DMS53 (cell line): ENCODE measurements at regions not wholly inside any gene's neighbourhood (a gene's known extent, or its start where the extent isn't known, plus 50 kb on each side); places are given as distances from the start of the nearest gene placed in this dataset.
A peak's percentile ranks its signal among the peaks of the same experiment; 100 is the strongest.

Source experiments
- DNase-seq: peaks from one replicate; lab custom pipeline; 2025; lab: John Stamatoyannopoulos, UW

DNA sequence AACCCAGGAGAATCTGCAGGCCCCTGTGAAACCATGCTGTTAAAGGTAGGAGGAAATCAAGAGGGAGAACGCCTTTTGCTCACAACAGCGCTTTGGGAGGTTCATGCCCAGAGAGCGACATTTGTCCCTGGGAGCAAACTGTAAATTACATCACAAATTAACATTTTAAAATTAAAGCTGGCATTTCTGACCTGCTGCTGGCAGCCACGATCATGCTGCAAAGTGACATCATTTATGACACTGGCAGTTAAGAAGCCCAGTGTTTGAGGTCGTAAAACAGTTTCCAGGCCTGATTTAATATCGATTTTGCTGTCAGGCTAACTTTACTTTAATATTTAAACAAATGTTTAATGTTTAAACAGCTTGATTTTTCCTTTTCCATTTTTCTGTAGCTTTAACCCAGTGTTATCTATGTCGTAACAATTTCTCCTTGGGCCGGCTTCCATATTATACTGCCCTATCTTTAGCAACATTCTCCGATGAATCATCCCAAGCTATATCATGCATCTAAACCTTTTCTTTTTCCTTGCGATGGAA lies 86.5 kb upstream of the NPVF start:
- no peak for DNase-seq

DNA sequence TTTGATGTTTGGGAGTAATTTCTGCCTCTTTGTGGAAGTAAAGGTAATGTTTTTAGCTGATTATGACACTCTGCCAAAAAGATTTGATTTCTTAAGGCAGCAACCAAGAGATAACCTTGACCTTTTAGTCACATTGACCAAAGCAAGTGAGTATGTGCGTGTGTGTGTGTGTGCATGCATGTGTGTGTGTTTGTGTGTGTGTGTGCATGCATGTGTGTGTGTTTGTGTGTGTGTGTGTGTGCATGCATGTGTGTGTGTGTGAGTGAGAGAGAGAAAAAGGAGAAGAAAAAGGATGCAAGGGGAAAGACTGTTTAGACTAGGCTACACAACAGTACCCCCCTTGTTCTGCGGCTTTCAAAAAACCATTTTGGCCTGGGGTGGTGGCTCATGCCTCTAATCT lies 88.1 kb upstream of the NPVF start:
- DNase-seq, result no peak

DNA sequence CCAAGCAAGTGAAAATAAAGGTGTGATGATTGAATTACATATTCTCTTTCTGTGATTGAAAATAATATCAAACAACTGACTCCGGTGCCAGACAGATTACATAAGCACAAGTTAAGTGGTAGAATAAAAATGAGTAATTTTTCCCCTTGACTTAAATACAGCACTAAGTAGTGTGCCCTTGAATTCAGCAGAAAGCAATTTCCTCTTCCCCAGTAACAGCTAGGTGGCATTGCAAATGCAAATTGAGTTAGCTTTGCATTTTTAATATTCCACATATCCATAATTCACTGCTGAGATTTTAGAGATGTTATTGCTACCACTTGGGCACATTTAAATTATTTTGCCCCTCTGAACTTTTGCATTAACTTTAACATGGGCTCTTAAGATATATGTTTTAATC lies 89.8 kb upstream of the NPVF start:
- no peak for DNase-seq

GRCh38 chr7:25319707-25320106 lies 91.4 kb upstream of the NPVF start:
- DNase-seq, result no peak

GRCh38 chr7:25320791-25321190 lies 92.5 kb upstream of the NPVF start:
- DNase-seq, result no peak

DNA sequence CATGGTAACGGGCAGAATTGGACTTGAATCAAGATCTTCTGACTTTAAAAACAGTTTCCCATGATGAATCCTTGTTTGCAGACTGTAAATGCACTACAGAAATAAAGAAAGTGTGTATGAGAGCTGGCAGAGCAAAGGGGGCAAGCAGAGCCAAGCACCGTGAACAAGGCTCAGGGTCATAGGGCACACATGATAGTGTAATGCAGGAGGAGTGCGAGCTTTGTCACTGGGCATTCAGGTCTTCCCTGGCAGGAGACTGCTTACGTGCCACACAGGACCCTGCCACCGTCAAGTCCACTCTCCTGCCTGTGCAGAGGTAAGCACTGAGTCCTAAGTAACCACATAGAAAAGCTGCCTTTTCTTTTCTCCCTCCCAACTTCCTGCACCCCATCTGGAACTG lies 93.1 kb upstream of the NPVF start:
- DNase-seq, result no peak

DNA sequence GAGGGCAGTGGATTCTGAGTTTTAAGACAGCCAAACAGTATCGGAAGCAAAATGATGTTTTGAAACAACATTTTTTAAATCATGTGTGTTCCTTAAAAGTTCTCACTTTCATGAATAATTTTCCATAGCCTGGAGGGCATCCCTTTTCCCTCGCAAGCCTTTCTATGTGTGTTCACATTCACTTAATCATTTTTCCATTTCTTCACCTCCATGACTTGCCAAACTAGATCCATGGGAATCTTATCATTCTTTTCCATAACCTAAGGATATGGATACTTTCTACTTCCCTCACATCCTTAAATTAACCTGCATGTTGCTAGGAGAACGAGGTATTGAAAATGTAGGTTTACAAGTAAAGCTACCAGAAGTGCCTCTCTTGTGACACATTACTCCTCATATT lies 94.2 kb upstream of the NPVF start:
- no peak for DNase-seq

- DNase-seq, result no peak
These were observed 97.0 kb upstream of the NPVF start for GRCh38 chr7:25325186-25325757.

GRCh38 chr7:25326501-25327156 lies 98.3 kb upstream of the NPVF start:
- no peak for DNase-seq

GRCh38 chr7:25329815-25330214 lies 101.5 kb upstream of the NPVF start:
- peak; percentile 88 for DNase-seq

- no peak for DNase-seq
These were observed 105.1 kb upstream of the NPVF start for GRCh38 chr7:25333296-25333928.

GRCh38 chr7:25347360-25348066 lies 119.2 kb upstream of the NPVF start:
- DNase-seq, result no peak

DNA sequence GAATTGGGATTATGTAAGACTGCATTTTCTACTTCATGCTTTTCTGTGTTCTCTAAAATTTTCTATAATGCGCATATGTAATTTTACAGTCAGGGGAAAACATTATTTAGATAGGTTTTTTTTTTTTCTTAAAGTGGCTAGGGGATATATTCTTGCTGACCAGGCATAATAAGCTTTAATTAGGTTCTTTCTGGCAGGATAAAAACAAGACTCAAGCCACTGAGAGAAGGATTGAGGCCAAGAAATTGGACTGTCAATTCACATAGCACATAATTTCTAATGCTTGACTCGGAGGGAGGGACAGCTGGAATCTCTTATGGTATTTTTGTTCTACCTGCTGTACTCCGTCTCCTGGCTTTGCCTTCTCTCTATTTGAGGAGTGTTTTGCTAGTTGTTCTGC lies 119.8 kb upstream of the NPVF start:
- DNase-seq, result no peak

GRCh38 chr7:25349283-25350017 lies 121.2 kb upstream of the NPVF start:
- DNase-seq, result no peak

- DNase-seq, result no peak
These were observed 121.8 kb upstream of the NPVF start for GRCh38 chr7:25350041-25350440.

DNA sequence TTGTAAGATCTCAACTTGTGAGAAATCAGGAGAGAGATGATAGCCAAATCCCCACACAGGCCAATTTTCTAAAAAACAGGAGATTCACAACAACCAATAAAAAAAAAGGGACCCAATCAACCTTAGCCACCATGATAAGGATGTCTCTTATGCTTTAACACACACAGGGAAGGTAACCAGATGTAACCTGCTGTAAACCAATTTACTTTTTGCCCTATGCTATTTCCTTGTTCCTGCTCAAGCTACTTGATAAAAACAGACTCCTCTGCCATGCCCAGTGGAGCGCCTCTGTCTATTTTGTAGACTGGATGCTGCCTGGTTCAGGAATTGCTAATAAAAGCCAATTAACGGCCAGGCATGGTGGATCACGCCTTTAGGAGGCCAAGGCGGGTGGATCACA lies 123.5 kb upstream of the NPVF start:
- DNase-seq, result peak; percentile 22

- no peak for DNase-seq
These were observed 124.9 kb upstream of the NPVF start for GRCh38 chr7:25353196-25353595.

GRCh38 chr7:25353732-25354131 lies 125.4 kb upstream of the NPVF start:
- no peak for DNase-seq

DNA sequence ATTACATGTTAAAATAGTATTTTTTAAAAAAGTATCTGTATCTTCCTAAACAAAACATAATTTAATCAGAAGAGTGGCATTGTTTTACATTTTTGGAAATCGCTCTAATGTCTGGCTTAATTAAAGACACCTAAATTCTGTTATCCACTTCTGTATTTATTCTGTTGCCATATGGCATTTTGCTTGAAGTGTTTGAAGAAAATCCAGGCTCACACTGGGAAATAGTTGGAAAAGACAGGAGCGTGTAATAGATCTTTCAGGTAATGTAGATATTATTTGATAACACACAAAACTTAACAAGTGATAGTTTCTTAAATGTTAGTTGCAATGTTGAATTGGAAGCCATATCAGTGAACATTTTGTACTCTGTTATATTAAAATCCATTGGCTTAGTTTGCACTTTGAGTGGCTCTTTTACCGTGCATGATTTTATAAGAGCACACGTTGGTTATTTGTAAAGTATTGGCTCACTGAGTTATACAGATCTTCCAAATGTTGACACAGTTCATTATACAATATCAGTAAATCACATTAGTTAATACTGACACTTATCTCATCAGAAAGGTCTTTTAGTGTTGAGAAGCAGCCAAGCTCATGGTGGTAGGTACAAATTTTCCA lies 128.4 kb upstream of the NPVF start:
- no peak for DNase-seq

- DNase-seq, result peak; percentile 40
These were observed 130.6 kb upstream of the NPVF start for GRCh38 chr7:25358926-25359325.

- DNase-seq, result peak; percentile 99
These were observed 131.3 kb upstream of the NPVF start for GRCh38 chr7:25359471-25360059.
